Neutrophil (primary cell): ENCODE measurements at regions not wholly inside any gene's neighbourhood (a gene's known extent, or its start where the extent isn't known, plus 50 kb on each side); places are given as distances from the start of the nearest gene placed in this dataset.

Experiments used
- H3K27ac ChIP-seq: fragments of 200-600 bp; sonication (generic); 2 replicates; pipeline ENCODE4 v1.5.1; 2016; ENCODE audit warnings: mild to moderate bottlenecking, moderate library complexity
- H3K27me3 ChIP-seq: fragments of 200-600 bp; sonication (generic); 2 replicates; pipeline ENCODE4 v1.6.0; 2016; ENCODE audit warnings: mild to moderate bottlenecking
- H3K36me3 ChIP-seq: fragments of 200-600 bp; sonication (generic); 2 replicates; pipeline ENCODE4 v1.5.1; 2017
- H3K4me1 ChIP-seq, 2 experiments: fragments of 200-600 bp in 1 of 2; sonication (generic) in 1 of 2; 1 replicate in 1 of 2; 2 replicates in 1 of 2; pipeline versions ENCODE4 v1.5.1 to v1.6.1; 2013 to 2016; ENCODE audit warnings: low read depth in 1 of 2, low read length in 1 of 2, mild to moderate bottlenecking in 1 of 2, moderate library complexity in 1 of 2; ENCODE audit not compliant: control insufficient read depth in 1 of 2, insufficient read depth in 1 of 2
- H3K4me3 ChIP-seq, 2 experiments: fragments of 200-600 bp in 1 of 2; sonication (generic) in 1 of 2; 1 replicate in 1 of 2; 2 replicates in 1 of 2; pipeline ENCODE4 v1.5.1; 2013 to 2016; ENCODE audit warnings: low read depth in 1 of 2, low read length in 1 of 2, mild to moderate bottlenecking in 1 of 2, moderate library complexity in 1 of 2
- H3K9me3 ChIP-seq: fragments of 200-600 bp; sonication (generic); 2 replicates; pipeline ENCODE4 v1.5.1; 2016
- TF ChIP-seq, protein P1 (sequence below): fragments of 200-600 bp; sonication (generic); IDR thresholded peaks from 2 replicates; pipeline ENCODE4 v1.5.1; 2016; ENCODE audit warnings: antibody characterized with exemption

DNA sequence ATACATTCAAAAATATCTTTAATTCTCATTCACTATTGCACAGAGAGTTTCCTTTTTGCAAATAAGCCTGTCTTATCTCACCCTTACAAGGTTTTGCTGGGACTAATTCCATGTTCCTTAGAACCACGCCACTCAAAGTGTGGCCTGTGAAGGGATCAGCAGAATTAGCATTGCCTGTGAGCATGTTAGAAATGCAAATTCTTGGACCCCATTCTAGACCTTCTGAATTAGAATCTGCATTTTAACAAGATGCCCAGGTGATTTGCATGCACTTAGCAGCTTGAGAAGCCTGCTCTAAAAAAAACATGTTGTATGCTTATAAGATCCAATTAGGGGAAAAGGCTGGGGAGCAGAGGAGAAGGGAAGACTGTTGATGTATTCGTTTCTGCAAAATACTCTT lies 460.0 kb downstream of the NTRK2 start:
- Histone ChIP-seq H3K27ac (no peak overlapping the region), H3K27me3 (no peaks in the 10 kb centered on the region), H3K4me1 (no peaks in the 10 kb centered on the region), H3K4me3 (no peak overlapping the region), H3K36me3 (no peaks in the 10 kb centered on the region), H3K9me3 (no peaks in the 10 kb centered on the region)
- TF ChIP-seq, protein P1, sequence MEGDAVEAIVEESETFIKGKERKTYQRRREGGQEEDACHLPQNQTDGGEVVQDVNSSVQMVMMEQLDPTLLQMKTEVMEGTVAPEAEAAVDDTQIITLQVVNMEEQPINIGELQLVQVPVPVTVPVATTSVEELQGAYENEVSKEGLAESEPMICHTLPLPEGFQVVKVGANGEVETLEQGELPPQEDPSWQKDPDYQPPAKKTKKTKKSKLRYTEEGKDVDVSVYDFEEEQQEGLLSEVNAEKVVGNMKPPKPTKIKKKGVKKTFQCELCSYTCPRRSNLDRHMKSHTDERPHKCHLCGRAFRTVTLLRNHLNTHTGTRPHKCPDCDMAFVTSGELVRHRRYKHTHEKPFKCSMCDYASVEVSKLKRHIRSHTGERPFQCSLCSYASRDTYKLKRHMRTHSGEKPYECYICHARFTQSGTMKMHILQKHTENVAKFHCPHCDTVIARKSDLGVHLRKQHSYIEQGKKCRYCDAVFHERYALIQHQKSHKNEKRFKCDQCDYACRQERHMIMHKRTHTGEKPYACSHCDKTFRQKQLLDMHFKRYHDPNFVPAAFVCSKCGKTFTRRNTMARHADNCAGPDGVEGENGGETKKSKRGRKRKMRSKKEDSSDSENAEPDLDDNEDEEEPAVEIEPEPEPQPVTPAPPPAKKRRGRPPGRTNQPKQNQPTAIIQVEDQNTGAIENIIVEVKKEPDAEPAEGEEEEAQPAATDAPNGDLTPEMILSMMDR, result no peak

DNA sequence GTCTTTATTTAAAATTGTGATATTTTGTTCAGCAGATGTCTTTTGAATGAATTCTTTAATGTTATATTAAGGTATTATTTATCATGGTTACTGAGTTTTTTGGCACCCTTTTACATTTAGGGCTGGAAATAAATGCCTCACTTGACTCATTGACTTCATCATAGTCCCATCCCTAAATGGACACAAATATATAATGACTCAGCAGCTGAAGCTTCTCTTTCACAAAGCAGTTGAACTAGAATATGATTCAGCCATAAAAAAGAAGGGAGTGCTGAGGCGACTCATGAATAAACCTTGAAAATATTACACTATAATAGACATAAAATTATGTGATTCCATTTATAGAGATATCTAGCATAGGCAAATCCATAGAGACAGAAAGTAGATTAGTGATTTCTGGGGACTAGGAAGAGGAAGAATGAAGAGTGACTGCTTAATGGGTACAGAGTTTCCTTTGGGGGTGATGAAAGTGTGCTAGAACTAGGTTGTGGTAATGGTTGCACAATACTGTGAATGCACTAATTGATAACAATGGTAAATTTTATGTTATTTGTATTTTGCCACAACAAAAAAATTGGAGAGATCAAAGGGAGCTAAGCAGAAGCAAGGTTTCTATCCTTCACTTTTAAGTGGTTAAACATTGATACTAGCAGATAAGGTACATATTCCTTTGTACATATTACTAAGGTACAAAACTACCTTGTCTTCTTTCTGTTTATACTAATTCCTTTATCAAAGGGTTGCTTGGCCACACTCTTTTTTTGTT lies 449.6 kb downstream of the NTRK2 start:
- TF ChIP-seq, protein P1, result no peak
- Histone ChIP-seq H3K27me3 (no peaks in the 10 kb centered on the region), H3K36me3 (no peaks in the 10 kb centered on the region), H3K9me3 (no peaks in the 10 kb centered on the region), H3K4me1 (no peaks in the 10 kb centered on the region), H3K27ac (no peak overlapping the region), H3K4me3 (no peak overlapping the region)

DNA sequence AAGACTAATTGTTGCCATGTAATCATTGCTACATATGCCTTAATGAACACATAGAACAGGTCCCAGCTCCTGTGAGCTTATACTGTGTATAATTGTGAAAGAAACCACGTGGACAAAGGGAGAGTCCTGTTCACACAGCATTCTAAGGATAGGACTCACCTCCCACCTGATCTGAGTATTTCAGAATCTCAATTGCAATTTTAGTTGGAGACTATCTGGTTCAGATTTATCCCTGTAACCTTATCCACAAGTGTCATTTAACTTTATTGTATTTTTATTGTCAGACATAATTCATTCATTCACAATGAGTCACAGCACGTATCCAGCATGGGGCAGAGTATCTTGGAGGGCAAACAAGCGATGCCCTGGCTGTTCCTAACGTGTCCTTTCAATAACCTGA lies 448.3 kb downstream of the NTRK2 start:
- Histone ChIP-seq H3K27ac (no peak overlapping the region), H3K4me1 (no peaks in the 10 kb centered on the region), H3K9me3 (no peaks in the 10 kb centered on the region), H3K4me3 (no peak overlapping the region), H3K36me3 (no peaks in the 10 kb centered on the region), H3K27me3 (no peaks in the 10 kb centered on the region)
- TF ChIP-seq, protein P1, result no peak

DNA sequence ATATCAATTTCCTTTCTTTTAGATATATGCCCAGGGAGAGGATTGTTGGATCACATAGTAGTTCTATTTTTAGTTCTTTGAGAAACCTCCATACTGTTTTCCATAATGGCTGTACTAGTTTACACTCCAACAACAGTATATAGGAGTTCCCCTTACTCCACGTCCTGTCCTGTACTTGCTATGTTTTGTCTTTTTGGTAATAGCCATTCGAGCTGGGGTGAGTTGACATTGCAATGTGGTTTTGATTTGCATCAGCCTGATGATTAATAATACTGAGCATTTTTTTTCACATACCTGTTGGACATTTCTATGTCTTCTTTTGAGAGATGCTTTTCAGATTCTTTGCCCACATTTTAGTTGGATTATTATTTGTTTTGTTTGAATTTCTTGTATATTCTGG lies 445.9 kb downstream of the NTRK2 start:
- H3K4me1 ChIP-seq, result no peaks in the 10 kb centered on the region
- no peak overlapping the region for H3K27ac ChIP-seq
- no peak overlapping the region for H3K4me3 ChIP-seq
- no peaks in the 10 kb centered on the region for H3K36me3 ChIP-seq
- TF ChIP-seq, protein P1, result no peak
- no peaks in the 10 kb centered on the region for H3K9me3 ChIP-seq
- H3K27me3 ChIP-seq, result no peaks in the 10 kb centered on the region

DNA sequence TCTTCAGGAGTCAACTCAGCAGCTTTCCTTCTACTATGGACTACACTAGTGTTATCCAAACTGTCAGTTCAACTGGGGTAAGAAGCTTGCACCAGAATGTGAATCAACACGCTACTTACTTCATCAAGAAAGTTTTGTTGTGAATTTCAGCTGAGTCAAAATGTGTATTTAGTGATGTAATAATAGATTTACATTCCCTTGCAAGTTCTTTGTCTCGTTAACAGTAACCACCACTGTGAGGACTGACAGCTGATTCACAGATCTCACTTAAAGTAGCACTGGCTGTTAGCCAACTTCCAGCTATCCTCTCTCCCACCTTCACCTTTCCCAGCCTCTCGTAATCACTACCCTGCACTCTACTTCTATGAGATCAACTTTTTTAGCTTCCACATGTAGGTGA lies 445.3 kb downstream of the NTRK2 start:
- Histone ChIP-seq H3K36me3 (no peaks in the 10 kb centered on the region), H3K27me3 (no peaks in the 10 kb centered on the region), H3K27ac (no peak overlapping the region), H3K4me1 (no peaks in the 10 kb centered on the region), H3K4me3 (no peak overlapping the region), H3K9me3 (no peaks in the 10 kb centered on the region)
- TF ChIP-seq, protein P1, result no peak
